ENCODE measurements at regions not wholly inside any gene's neighbourhood (a gene's known extent, or its start where the extent isn't known, plus 50 kb on each side); places are given as distances from the start of the nearest gene placed in this dataset.

GRCh38 chr10:78555128-78555527 is 513.6 kb upstream of the ZMIZ1 start:
- Mint-ChIP-seq H3K27me3 (no peaks in the 10 kb centered on the region), H3K9me3 (no peaks in the 10 kb centered on the region), H3K4me1 (no peaks in the 10 kb centered on the region), H3K27ac (no peak overlapping the region), H3K36me3 (no peaks in the 10 kb centered on the region), H3K4me3 (no peak overlapping the region)

GRCh38 chr10:78556705-78557432 is 511.9 kb upstream of the ZMIZ1 start:
- Mint-ChIP-seq H3K4me1 (no peaks in the 10 kb centered on the region), H3K27me3 (no peaks in the 10 kb centered on the region), H3K4me3 (no peak overlapping the region), H3K27ac (no peak overlapping the region), H3K36me3 (no peaks in the 10 kb centered on the region), H3K9me3 (no peaks in the 10 kb centered on the region)

- H3K27ac Mint-ChIP-seq: no peak overlapping the region
- no peaks in the 10 kb centered on the region for H3K4me1 Mint-ChIP-seq
- H3K4me3 Mint-ChIP-seq: no peak overlapping the region
- no peaks in the 10 kb centered on the region for H3K27me3 Mint-ChIP-seq
- no peaks in the 10 kb centered on the region for H3K9me3 Mint-ChIP-seq
- no peaks in the 10 kb centered on the region for H3K36me3 Mint-ChIP-seq
Observed at GRCh38 chr10:78557433-78557925, 511.3 kb upstream of the ZMIZ1 start.

- H3K4me1 Mint-ChIP-seq: no peaks in the 10 kb centered on the region
- no peak overlapping the region for H3K27ac Mint-ChIP-seq
- H3K4me3 Mint-ChIP-seq: no peak overlapping the region
- no peaks in the 10 kb centered on the region for H3K36me3 Mint-ChIP-seq
- H3K9me3 Mint-ChIP-seq: no peaks in the 10 kb centered on the region
- H3K27me3 Mint-ChIP-seq: no peaks in the 10 kb centered on the region
Observed at GRCh38 chr10:78559661-78560340, 509.0 kb upstream of the ZMIZ1 start.

- H3K4me3 Mint-ChIP-seq: no peak overlapping the region
- H3K27ac Mint-ChIP-seq: no peak overlapping the region
- H3K9me3 Mint-ChIP-seq: no peaks in the 10 kb centered on the region
- peaks cover 1% of the 10 kb centered on the region for H3K27me3 Mint-ChIP-seq
- no peaks in the 10 kb centered on the region for H3K4me1 Mint-ChIP-seq
- no peaks in the 10 kb centered on the region for H3K36me3 Mint-ChIP-seq
Observed at GRCh38 chr10:78560341-78560688, 508.5 kb upstream of the ZMIZ1 start.

- no peak overlapping the region for H3K27ac Mint-ChIP-seq
- no peaks in the 10 kb centered on the region for H3K4me1 Mint-ChIP-seq
- H3K9me3 Mint-ChIP-seq: no peaks in the 10 kb centered on the region
Observed at GRCh38 chr10:78563314-78563713, 505.5 kb upstream of the ZMIZ1 start.

GRCh38 chr10:78565841-78566240 is 502.9 kb upstream of the ZMIZ1 start:
- Mint-ChIP-seq H3K4me1 (no peaks in the 10 kb centered on the region), H3K27me3 (peaks cover 1% of the 10 kb centered on the region), H3K36me3 (no peaks in the 10 kb centered on the region), H3K9me3 (no peaks in the 10 kb centered on the region), H3K4me3 (no peak overlapping the region), H3K27ac (no peak overlapping the region)

More at GRCh38 chr10:78563314-78563713, 505.5 kb upstream of the ZMIZ1 start:
- Mint-ChIP-seq H3K36me3 (no peaks in the 10 kb centered on the region), H3K4me3 (no peak overlapping the region), H3K27me3 (peaks cover 1% of the 10 kb centered on the region)

- H3K4me3 Mint-ChIP-seq: no peak overlapping the region
- H3K4me1 Mint-ChIP-seq: no peaks in the 10 kb centered on the region
- no peaks in the 10 kb centered on the region for H3K9me3 Mint-ChIP-seq
- no peaks in the 10 kb centered on the region for H3K36me3 Mint-ChIP-seq
- H3K27me3 Mint-ChIP-seq: peaks cover 1% of the 10 kb centered on the region
- H3K27ac Mint-ChIP-seq: no peak overlapping the region
Observed at GRCh38 chr10:78566284-78567111, 502.3 kb upstream of the ZMIZ1 start.

GRCh38 chr10:78567680-78568455 is 500.9 kb upstream of the ZMIZ1 start:
- no peak overlapping the region for H3K27ac Mint-ChIP-seq
- H3K27me3 Mint-ChIP-seq: peaks cover 1% of the 10 kb centered on the region
- no peak overlapping the region for H3K4me3 Mint-ChIP-seq

GRCh38 chr10:78568620-78569019 is 500.1 kb upstream of the ZMIZ1 start:
- H3K9me3 Mint-ChIP-seq: no peaks in the 10 kb centered on the region
- H3K36me3 Mint-ChIP-seq: no peaks in the 10 kb centered on the region
- H3K4me1 Mint-ChIP-seq: no peaks in the 10 kb centered on the region
- no peak overlapping the region for H3K27ac Mint-ChIP-seq
- peaks cover 1% of the 10 kb centered on the region for H3K27me3 Mint-ChIP-seq
- H3K4me3 Mint-ChIP-seq: no peak overlapping the region

More at GRCh38 chr10:78567680-78568455, 500.9 kb upstream of the ZMIZ1 start:
- Mint-ChIP-seq H3K4me1 (no peaks in the 10 kb centered on the region), H3K9me3 (no peaks in the 10 kb centered on the region), H3K36me3 (no peaks in the 10 kb centered on the region)

- Mint-ChIP-seq H3K36me3 (no peaks in the 10 kb centered on the region), H3K27me3 (no peaks in the 10 kb centered on the region), H3K27ac (no peak overlapping the region), H3K9me3 (no peaks in the 10 kb centered on the region), H3K4me3 (no peak overlapping the region), H3K4me1 (no peaks in the 10 kb centered on the region)
Observed at GRCh38 chr10:78570633-78571235, 498.0 kb upstream of the ZMIZ1 start.

- no peaks in the 10 kb centered on the region for H3K9me3 Mint-ChIP-seq
- H3K4me1 Mint-ChIP-seq: no peaks in the 10 kb centered on the region
- no peaks in the 10 kb centered on the region for H3K27me3 Mint-ChIP-seq
- no peak overlapping the region for H3K27ac Mint-ChIP-seq
- no peak overlapping the region for H3K4me3 Mint-ChIP-seq
- no peaks in the 10 kb centered on the region for H3K36me3 Mint-ChIP-seq
Observed at GRCh38 chr10:78571286-78571685, 497.5 kb upstream of the ZMIZ1 start.

GRCh38 chr10:78571891-78572290 is 496.9 kb upstream of the ZMIZ1 start:
- Mint-ChIP-seq H3K27ac (no peak overlapping the region), H3K9me3 (no peaks in the 10 kb centered on the region), H3K36me3 (no peaks in the 10 kb centered on the region), H3K4me1 (no peaks in the 10 kb centered on the region), H3K27me3 (no peaks in the 10 kb centered on the region), H3K4me3 (no peak overlapping the region)

GRCh38 chr10:78572565-78572964 is 496.2 kb upstream of the ZMIZ1 start:
- no peaks in the 10 kb centered on the region for H3K4me1 Mint-ChIP-seq

GRCh38 chr10:78574547-78574946 is 494.2 kb upstream of the ZMIZ1 start:
- peaks cover 7% of the 10 kb centered on the region for H3K4me1 Mint-ChIP-seq
- H3K36me3 Mint-ChIP-seq: no peaks in the 10 kb centered on the region
- no peak overlapping the region for H3K4me3 Mint-ChIP-seq
- no peaks in the 10 kb centered on the region for H3K27me3 Mint-ChIP-seq
- H3K27ac Mint-ChIP-seq: no peak overlapping the region
- H3K9me3 Mint-ChIP-seq: no peaks in the 10 kb centered on the region

More at GRCh38 chr10:78572565-78572964, 496.2 kb upstream of the ZMIZ1 start:
- Mint-ChIP-seq H3K27me3 (no peaks in the 10 kb centered on the region), H3K9me3 (no peaks in the 10 kb centered on the region), H3K36me3 (no peaks in the 10 kb centered on the region), H3K4me3 (no peak overlapping the region), H3K27ac (no peak overlapping the region)

Measured in activated naive CD4-positive, alpha-beta T cell treated with anti-CD3 and anti-CD28 coated beads, Interleukin-2, amount 50 U/mL, for 24 hours (primary cell).